ENCODE measurements at regions not wholly inside any gene's neighbourhood (a gene's known extent, or its start where the extent isn't known, plus 50 kb on each side); places are given as distances from the start of the nearest gene placed in this dataset.

- H3K4me1 ChIP-seq (replicated peaks): no peaks in the 10 kb centered on the region
- intact Hi-C loops (cut with DNase I): loop anchor here (5.0 kb wide), 1 partner anchor 1260 kb away; no protein-coding TSS in a partner anchor
- no peaks in the 10 kb centered on the region for H3K36me3 ChIP-seq
- TF ChIP-seq POLR2AphosphoS5 (IDR thresholded peaks at IDR 0.05): no peak
- TF ChIP-seq POLR2A (IDR thresholded peaks at IDR 0.05): no peak
- TF ChIP-seq CTCF (IDR thresholded peaks at IDR 0.05): no peak
- H3K27ac ChIP-seq: no peak overlapping the region
- no peak for DNase-seq (ENCODE audit: low spot score)
- no peaks in the 10 kb centered on the region for H3K27me3 ChIP-seq (replicated peaks; ENCODE audit: insufficient read depth)
- H3K4me3 ChIP-seq: no peak overlapping the region
- WGBS: 96% methylated on average over 4 of the region's 4 CpGs
- H3K9me3 ChIP-seq: no peaks in the 10 kb centered on the region
These were observed 128.7 kb upstream of the MLIP start for GRCh38 chr6:53982366-53983050.

- Histone ChIP-seq H3K27ac (no peak overlapping the region), H3K27me3 (replicated peaks; ENCODE audit: insufficient read depth) (no peaks in the 10 kb centered on the region), H3K4me1 (replicated peaks) (no peaks in the 10 kb centered on the region), H3K36me3 (no peaks in the 10 kb centered on the region), H3K4me3 (no peak overlapping the region), H3K9me3 (no peaks in the 10 kb centered on the region)
- 0% methylated on average over 1 of the region's 1 CpG for WGBS
- DNase-seq (ENCODE audit: low spot score): no peak
- intact Hi-C loops (cut with DNase I): loop anchor here (5.0 kb wide), 1 partner anchor 1259 kb away; no protein-coding TSS in a partner anchor
- no peak for TF ChIP-seq POLR2A (IDR thresholded peaks at IDR 0.05)
These were observed 127.9 kb upstream of the MLIP start for GRCh38 chr6:53983301-53983700.

GRCh38 chr6:53984163-53984562 lies 127.1 kb upstream of the MLIP start:
- no peaks in the 10 kb centered on the region for H3K9me3 ChIP-seq
- no peak overlapping the region for H3K27ac ChIP-seq
- WGBS: 86% methylated on average over 2 of the region's 2 CpGs
- H3K36me3 ChIP-seq: no peaks in the 10 kb centered on the region
- no peaks in the 10 kb centered on the region for H3K4me1 ChIP-seq (replicated peaks)
- no peak overlapping the region for H3K4me3 ChIP-seq
- DNase-seq (ENCODE audit: low spot score): no peak
- H3K27me3 ChIP-seq (replicated peaks; ENCODE audit: insufficient read depth): no peaks in the 10 kb centered on the region
- intact Hi-C loops (cut with DNase I): loop anchor here (5.0 kb wide), 1 partner anchor 1258 kb away; no protein-coding TSS in a partner anchor
- TF ChIP-seq CTCF (IDR thresholded peaks at IDR 0.05) (no peak), POLR2AphosphoS5 (IDR thresholded peaks at IDR 0.05) (no peak), POLR2A (IDR thresholded peaks at IDR 0.05) (no peak)

- WGBS: 47% methylated on average over 3 of the region's 3 CpGs
- H3K27me3 ChIP-seq (replicated peaks; ENCODE audit: insufficient read depth): no peaks in the 10 kb centered on the region
- DNase-seq (ENCODE audit: low spot score): no peak
- no peak overlapping the region for H3K27ac ChIP-seq
- H3K9me3 ChIP-seq: no peaks in the 10 kb centered on the region
- no peak for TF ChIP-seq CTCF (IDR thresholded peaks at IDR 0.05)
- no peak for TF ChIP-seq POLR2AphosphoS5 (IDR thresholded peaks at IDR 0.05)
- TF ChIP-seq POLR2A (IDR thresholded peaks at IDR 0.05): no peak
- H3K36me3 ChIP-seq: no peaks in the 10 kb centered on the region
- intact Hi-C loops (cut with DNase I): loop anchor here (5.0 kb wide), 1 partner anchor 1258 kb away; no protein-coding TSS in a partner anchor
- H3K4me1 ChIP-seq (replicated peaks): no peaks in the 10 kb centered on the region
- no peak overlapping the region for H3K4me3 ChIP-seq
These were observed 126.7 kb upstream of the MLIP start for GRCh38 chr6:53984581-53984980.

- intact Hi-C loops (cut with DNase I): loop anchor here (5.0 kb wide), 2 partner anchors 282 to 1087 kb away; no protein-coding TSS in a partner anchor
- 43% methylated on average over 1 of the region's 1 CpG for WGBS
- H3K36me3 ChIP-seq: no peaks in the 10 kb centered on the region
- no peaks in the 10 kb centered on the region for H3K27me3 ChIP-seq (replicated peaks; ENCODE audit: insufficient read depth)
- no peaks in the 10 kb centered on the region for H3K4me1 ChIP-seq (replicated peaks)
- H3K4me3 ChIP-seq: no peak overlapping the region
- DNase-seq (ENCODE audit: low spot score): no peak
- no peak overlapping the region for H3K27ac ChIP-seq
- no peak for TF ChIP-seq POLR2A (IDR thresholded peaks at IDR 0.05)
- no peak for TF ChIP-seq POLR2AphosphoS5 (IDR thresholded peaks at IDR 0.05)
- TF ChIP-seq CTCF (IDR thresholded peaks at IDR 0.05): no peak
- H3K9me3 ChIP-seq: no peaks in the 10 kb centered on the region
These were observed 125.9 kb upstream of the MLIP start for GRCh38 chr6:53985366-53985765.

All from prostate gland (tissue), 2 donors.